Common myeloid progenitor, CD34-positive (primary cell): ENCODE measurements at regions not wholly inside any gene's neighbourhood (a gene's known extent, or its start where the extent isn't known, plus 50 kb on each side); places are given as distances from the start of the nearest gene placed in this dataset.
"Not testable (repeated sequence)": the region's sequence is repeated elsewhere in the genome, so short reads cannot be mapped to it uniquely, and the experiment has no call there.

Source experiments
- CTCF ChIA-PET: fragments of 350-600 bp; sonication (Branson Sonifier 250); formaldehyde crosslinking; loops from one replicate; lab custom pipeline; 2021; ENCODE audit warnings: antibody characterized with exemption; lab: Charles Lee
- POLR2A ChIA-PET: fragments of 350-600 bp; sonication (Branson Sonifier 250); formaldehyde crosslinking; loops from one replicate; lab custom pipeline; 2021; ENCODE audit warnings: antibody characterized with exemption; lab: Charles Lee
- DNase-seq, 3 donors: peaks; one replicate each; pipeline versions ENCODE4 v3.0.0 to v3.0.0-alpha.2; 2013
- H3K27ac ChIP-seq, 2 experiments: 1 replicate in 1 of 2; 2 replicates in 1 of 2; pipeline ENCODE4 v1.7.0; 2013; ENCODE audit warnings: inconsistent platforms in 2 of 2, low read length in 2 of 2, mild to moderate bottlenecking in 2 of 2, low read depth in 1 of 2, moderate library complexity in 1 of 2; ENCODE audit not compliant: severe bottlenecking in 2 of 2, insufficient read depth in 1 of 2, poor library complexity in 1 of 2
- H3K27me3 ChIP-seq, 5 experiments: replicated peaks in 2 of 5; 1 replicate in 3 of 5; 2 replicates in 2 of 5; pipeline versions ENCODE4 v1.6.1 to v1.7.0; 2013; ENCODE audit warnings: low read length in 4 of 5, mild to moderate bottlenecking in 2 of 5, moderate library complexity in 2 of 5, inconsistent platforms in 1 of 5; ENCODE audit not compliant: insufficient read depth in 5 of 5, control insufficient read depth in 4 of 5
- H3K36me3 ChIP-seq, 4 experiments: 1 replicate in 2 of 4; 2 replicates in 2 of 4; pipeline versions ENCODE4 v1.6.1 to v1.7.0; 2013; ENCODE audit warnings: low read length in 3 of 4, control low read depth in 1 of 4, mild to moderate bottlenecking in 1 of 4; ENCODE audit not compliant: control insufficient read depth in 4 of 4, insufficient read depth in 4 of 4
- H3K4me1 ChIP-seq, 4 experiments: 1 replicate in 3 of 4; 2 replicates in 1 of 4; pipeline versions ENCODE4 v1.6.1 to v1.7.1; 2013; ENCODE audit warnings: low read length in 3 of 4, mild to moderate bottlenecking in 3 of 4, control low read depth in 1 of 4, inconsistent platforms in 1 of 4, moderate library complexity in 1 of 4; ENCODE audit not compliant: control insufficient read depth in 4 of 4, insufficient read depth in 4 of 4; ENCODE audit errors: control extremely low read depth in 1 of 4
- H3K4me3 ChIP-seq, 7 experiments: 1 replicate in 4 of 7; 2 replicates in 3 of 7; pipeline versions ENCODE4 v1.5.1 to v1.7.0; 2013; ENCODE audit warnings: mild to moderate bottlenecking in 7 of 7, low read length in 6 of 7, moderate library complexity in 6 of 7, inconsistent platforms in 2 of 7, low read depth in 2 of 7, control low read depth in 1 of 7; ENCODE audit not compliant: insufficient read depth in 4 of 7, control insufficient read depth in 1 of 7; ENCODE audit errors: extremely low read depth in 1 of 7
- H3K9me3 ChIP-seq, 5 experiments: 1 replicate in 4 of 5; 2 replicates in 1 of 5; pipeline versions ENCODE4 v1.6.1 to v1.7.1; 2013; ENCODE audit warnings: low read length in 4 of 5, mild to moderate bottlenecking in 2 of 5, inconsistent platforms in 1 of 5, low read depth in 1 of 5, moderate library complexity in 1 of 5; ENCODE audit not compliant: control insufficient read depth in 4 of 5, insufficient read depth in 2 of 5; ENCODE audit errors: control extremely low read depth in 1 of 5
- WGBS: methylation state at CpG from one replicate; pipeline ENCODE4 v1.1.5; 2013; ENCODE audit not compliant: insufficient coverage; 5-methylcytosine and 5-hydroxymethylcytosine counted together

- Histone ChIP-seq H3K36me3 (no peaks in the 10 kb centered on the region), H3K4me1 (no peaks in the 10 kb centered on the region), H3K9me3 (no peaks in the 10 kb centered on the region), H3K27ac (no peak overlapping the region), H3K4me3 (no peak overlapping the region), H3K27me3 (peaks cover 0 to 3% (median 0%) of the 10 kb centered on the region in 5 experiments)
- peak in 1 of 3 donors; percentile 3 for DNase-seq
- ChIA-PET CTCF (interaction anchor here (1.7 kb wide), 1 partner anchor 19 kb away, joined by 3 read pairs; no protein-coding TSS in a partner anchor), POLR2A (no interaction called here)
- no CpG with 5 or more reads among the region's 1 CpG for WGBS
These were observed 54.2 kb upstream of the OPRM1 start for GRCh38 chr6:153984811-153985210.

GRCh38 chr6:153980171-153980570 is 58.9 kb upstream of the OPRM1 start:
- ChIA-PET CTCF (no interaction called here), POLR2A (no interaction called here)
- Histone ChIP-seq H3K27ac (no peak overlapping the region), H3K36me3 (no peaks in the 10 kb centered on the region), H3K4me1 (no peaks in the 10 kb centered on the region), H3K27me3 (peaks cover 0 to 2% (median 0%) of the 10 kb centered on the region in 5 experiments), H3K9me3 (peaks cover 0 to 3% (median 0%) of the 10 kb centered on the region in 5 experiments), H3K4me3 (no peak overlapping the region)
- no peak for DNase-seq
- no CpG with 5 or more reads among the region's 2 CpGs for WGBS

DNA sequence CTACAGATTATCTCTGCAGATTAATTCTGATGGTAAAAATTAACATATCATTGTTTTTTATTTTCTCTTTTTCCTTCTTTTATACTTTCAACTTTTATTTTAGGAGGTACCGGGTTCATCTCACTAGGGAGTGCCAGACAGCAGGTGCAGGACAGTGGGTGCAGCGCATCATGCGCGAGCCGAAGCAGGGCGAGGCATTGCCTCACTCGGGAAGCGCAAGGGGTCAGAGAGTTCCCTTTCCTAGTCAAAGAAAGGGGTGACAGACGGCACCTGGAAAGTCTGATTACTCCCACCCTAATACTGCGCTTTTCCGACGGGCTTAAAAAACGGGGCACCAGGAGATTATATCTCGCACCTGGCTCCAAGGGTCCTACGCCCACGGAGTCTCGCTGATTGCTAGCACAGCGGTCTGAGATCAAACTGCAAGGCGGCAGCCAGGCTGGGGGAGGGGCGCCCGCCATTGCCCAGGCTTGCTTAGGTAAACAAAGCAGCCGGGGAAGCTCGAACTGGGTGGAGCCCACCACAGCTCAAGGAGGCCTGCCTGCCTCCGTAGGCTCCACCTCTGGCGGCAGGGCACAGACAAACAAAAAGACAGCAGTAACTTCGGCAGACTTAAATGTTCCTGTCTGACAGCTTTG is 60.0 kb upstream of the OPRM1 start:
- POLR2A ChIA-PET = not testable (repeated sequence)
- WGBS = 99% methylated on average over 10 of the region's 26 CpGs

GRCh38 chr6:153976921-153977693 is 61.9 kb upstream of the OPRM1 start:
- Histone ChIP-seq H3K36me3 (no peaks in the 10 kb centered on the region), H3K4me3 (no peak overlapping the region), H3K27ac (no peak overlapping the region), H3K9me3 (peaks cover 0 to 3% (median 0%) of the 10 kb centered on the region in 5 experiments), H3K4me1 (no peaks in the 10 kb centered on the region), H3K27me3 (peaks cover 0 to 2% (median 0%) of the 10 kb centered on the region in 5 experiments)
- WGBS = 100% methylated on average over 2 of the region's 7 CpGs
- ChIA-PET POLR2A (no interaction called here), CTCF (no interaction called here)
- no peak for DNase-seq

More for the DNA sequence above, 60.0 kb upstream of the OPRM1 start:
- H3K9me3 ChIP-seq, CTCF ChIA-PET, H3K27me3 ChIP-seq, H3K4me1 ChIP-seq, H3K4me3 ChIP-seq, DNase-seq, H3K27ac ChIP-seq, H3K36me3 ChIP-seq: not testable (repeated sequence)

DNA sequence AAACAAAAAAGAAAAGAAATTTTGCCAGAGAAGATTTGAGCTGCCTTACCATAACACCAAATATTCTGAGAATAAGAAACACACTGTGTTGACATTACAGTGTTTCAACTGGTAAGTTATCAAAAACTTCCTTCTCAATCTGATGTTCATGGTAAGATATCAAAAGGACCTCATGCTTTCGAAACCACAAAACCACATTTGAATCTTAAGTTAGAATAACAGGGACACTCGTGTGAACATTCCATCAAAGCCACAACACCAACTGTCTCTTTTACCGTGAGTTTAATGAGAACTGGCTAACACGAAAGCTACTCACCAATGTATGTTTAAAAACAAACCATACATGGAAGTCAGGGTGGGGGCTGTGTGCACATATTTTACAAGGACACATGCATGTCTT is 73.0 kb upstream of the OPRM1 start:
- CTCF ChIA-PET = no interaction called here
- H3K9me3 ChIP-seq = no peaks in the 10 kb centered on the region
- POLR2A ChIA-PET = no interaction called here
- WGBS = 20% methylated on average over 3 of the region's 4 CpGs
- peak overlapping the region in 1 of 7 experiments; percentile 39 for H3K4me3 ChIP-seq
- peak; percentile 29 to 87 (median 81) for DNase-seq
- H3K27ac ChIP-seq = no peak overlapping the region
- H3K36me3 ChIP-seq = no peaks in the 10 kb centered on the region
- no peaks in the 10 kb centered on the region for H3K27me3 ChIP-seq
- H3K4me1 ChIP-seq = peaks cover 0 to 10% (median 2%) of the 10 kb centered on the region in 4 experiments

DNA sequence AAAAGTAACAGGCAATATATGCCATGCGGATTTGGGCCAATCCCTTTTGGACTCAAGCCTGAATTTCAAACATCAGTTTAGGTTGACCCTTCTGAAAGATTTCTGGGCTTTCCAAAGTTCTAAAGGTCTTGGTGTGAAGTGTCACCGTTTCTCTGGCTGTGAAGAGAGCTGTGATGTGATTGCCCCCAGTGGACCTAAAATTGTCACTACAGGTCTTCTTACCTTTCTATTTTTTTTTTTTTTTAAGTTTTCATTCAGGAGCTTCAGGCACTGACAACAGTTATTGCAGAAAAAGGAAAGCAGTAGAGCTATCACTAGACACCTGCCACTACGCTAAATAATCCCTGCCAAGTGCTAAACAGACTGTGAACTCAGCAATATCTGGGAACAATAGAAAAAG is 75.7 kb upstream of the OPRM1 start:
- Histone ChIP-seq H3K27me3 (no peaks in the 10 kb centered on the region), H3K36me3 (no peaks in the 10 kb centered on the region), H3K4me1 (peaks cover 0 to 10% (median 2%) of the 10 kb centered on the region in 4 experiments), H3K4me3 (no peak overlapping the region), H3K27ac (no peak overlapping the region), H3K9me3 (no peaks in the 10 kb centered on the region)
- WGBS = 100% methylated on average over 2 of the region's 3 CpGs
- DNase-seq = peak in 2 of 3 donors; percentile 7 to 22
- ChIA-PET POLR2A (no interaction called here), CTCF (no interaction called here)

GRCh38 chr6:153962555-153962954 is 76.5 kb upstream of the OPRM1 start:
- Histone ChIP-seq H3K4me3 (no peak overlapping the region), H3K9me3 (no peaks in the 10 kb centered on the region), H3K27ac (no peak overlapping the region), H3K36me3 (no peaks in the 10 kb centered on the region), H3K4me1 (peaks cover 0 to 10% (median 2%) of the 10 kb centered on the region in 4 experiments), H3K27me3 (no peaks in the 10 kb centered on the region)
- WGBS = no CpG with 5 or more reads among the region's 2 CpGs
- ChIA-PET CTCF (interaction anchor here (0.7 kb wide), 1 partner anchor 121 kb away, joined by 3 read pairs; no protein-coding TSS in a partner anchor), POLR2A (no interaction called here)
- DNase-seq = no peak
